ENCODE measurements at regions not wholly inside any gene's neighbourhood (a gene's known extent, or its start where the extent isn't known, plus 50 kb on each side); places are given as distances from the start of the nearest gene placed in this dataset.

DNA sequence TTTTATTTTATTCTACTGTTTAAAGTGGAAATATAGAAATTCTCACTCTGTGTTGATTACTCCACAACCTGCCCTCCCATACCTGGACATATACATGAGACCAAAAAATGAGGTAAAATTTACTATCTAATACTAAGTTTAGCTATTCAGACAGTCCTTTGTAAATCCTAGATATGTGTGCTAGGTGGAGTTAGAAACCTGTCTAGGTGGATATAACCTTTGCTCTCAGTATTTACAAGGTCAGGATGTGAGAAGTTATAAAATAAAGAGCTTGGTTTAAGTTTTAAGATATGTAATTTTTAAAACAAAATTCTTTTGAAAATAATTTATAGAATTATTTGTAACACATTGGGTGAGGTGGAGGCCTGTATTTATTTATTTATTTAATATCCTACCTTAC, 221.5 kb downstream of the PCDH7 start:
- DNase-seq (ENCODE audit: low spot score) = no peak
- H3K4me3 ChIP-seq = no peak overlapping the region
- intact Hi-C loops (cut with DNase I) = no loop called here
- peaks cover 4% of the 10 kb centered on the region for H3K4me1 ChIP-seq (replicated peaks)
- no peak overlapping the region for H3K27ac ChIP-seq
- no peaks in the 10 kb centered on the region for H3K27me3 ChIP-seq (replicated peaks; ENCODE audit: insufficient read depth)
- TF ChIP-seq, protein P1, sequence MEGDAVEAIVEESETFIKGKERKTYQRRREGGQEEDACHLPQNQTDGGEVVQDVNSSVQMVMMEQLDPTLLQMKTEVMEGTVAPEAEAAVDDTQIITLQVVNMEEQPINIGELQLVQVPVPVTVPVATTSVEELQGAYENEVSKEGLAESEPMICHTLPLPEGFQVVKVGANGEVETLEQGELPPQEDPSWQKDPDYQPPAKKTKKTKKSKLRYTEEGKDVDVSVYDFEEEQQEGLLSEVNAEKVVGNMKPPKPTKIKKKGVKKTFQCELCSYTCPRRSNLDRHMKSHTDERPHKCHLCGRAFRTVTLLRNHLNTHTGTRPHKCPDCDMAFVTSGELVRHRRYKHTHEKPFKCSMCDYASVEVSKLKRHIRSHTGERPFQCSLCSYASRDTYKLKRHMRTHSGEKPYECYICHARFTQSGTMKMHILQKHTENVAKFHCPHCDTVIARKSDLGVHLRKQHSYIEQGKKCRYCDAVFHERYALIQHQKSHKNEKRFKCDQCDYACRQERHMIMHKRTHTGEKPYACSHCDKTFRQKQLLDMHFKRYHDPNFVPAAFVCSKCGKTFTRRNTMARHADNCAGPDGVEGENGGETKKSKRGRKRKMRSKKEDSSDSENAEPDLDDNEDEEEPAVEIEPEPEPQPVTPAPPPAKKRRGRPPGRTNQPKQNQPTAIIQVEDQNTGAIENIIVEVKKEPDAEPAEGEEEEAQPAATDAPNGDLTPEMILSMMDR (IDR thresholded peaks at IDR 0.05) = no peak
- TF ChIP-seq POLR2A (IDR thresholded peaks at IDR 0.05) = no peak
- no peak for TF ChIP-seq POLR2AphosphoS5 (IDR thresholded peaks at IDR 0.05)
- no peaks in the 10 kb centered on the region for H3K36me3 ChIP-seq
- no peaks in the 10 kb centered on the region for H3K9me3 ChIP-seq

DNA sequence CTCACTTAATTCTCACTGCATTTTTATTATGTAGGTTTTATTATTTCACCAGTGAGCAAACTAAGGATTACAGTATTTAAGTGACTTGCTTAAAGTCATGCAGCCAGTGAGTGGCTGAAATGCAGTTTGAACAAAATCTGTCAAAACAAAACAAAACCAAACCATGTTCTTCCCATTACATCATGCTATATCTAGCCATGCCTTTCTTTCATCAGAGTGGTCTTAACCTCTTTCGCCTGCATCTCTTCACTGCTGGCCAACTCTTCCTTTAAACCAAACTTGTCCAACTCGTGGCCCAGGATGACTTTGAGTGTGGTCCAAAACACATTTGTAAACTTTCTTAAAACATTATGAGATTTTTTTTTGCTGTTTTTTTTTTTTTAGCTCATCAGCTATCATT, 223.2 kb downstream of the PCDH7 start:
- no peak for DNase-seq (ENCODE audit: low spot score)
- intact Hi-C loops (cut with DNase I) = no loop called here
- Histone ChIP-seq H3K27ac (no peak overlapping the region), H3K4me1 (replicated peaks) (peaks cover 4% of the 10 kb centered on the region), H3K9me3 (no peaks in the 10 kb centered on the region), H3K4me3 (no peak overlapping the region), H3K27me3 (replicated peaks; ENCODE audit: insufficient read depth) (no peaks in the 10 kb centered on the region), H3K36me3 (no peaks in the 10 kb centered on the region)
- no peak for TF ChIP-seq POLR2A (IDR thresholded peaks at IDR 0.05)
- TF ChIP-seq, protein P1 (IDR thresholded peaks at IDR 0.05) = no peak
- TF ChIP-seq POLR2AphosphoS5 (IDR thresholded peaks at IDR 0.05) = no peak
- 45% methylated on average over 2 of the region's 2 CpGs for WGBS

DNA sequence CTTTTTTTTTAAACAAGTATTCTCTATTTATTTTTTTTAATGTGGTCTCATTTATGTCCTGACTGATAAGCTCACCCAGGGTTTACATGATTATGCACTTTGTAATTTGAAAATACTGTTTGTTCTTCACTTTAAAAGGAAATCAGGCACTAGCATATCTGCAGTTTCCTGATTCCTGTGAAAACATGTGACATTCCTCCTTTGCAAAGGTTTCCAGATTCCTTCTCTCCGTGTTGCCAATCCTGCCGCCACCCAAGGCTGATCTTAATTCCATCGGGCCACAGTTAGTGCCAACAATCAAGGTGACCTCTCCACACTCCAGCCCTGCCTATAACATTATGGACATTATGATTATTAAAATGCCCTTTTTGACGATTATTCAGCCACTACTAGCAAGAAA, 225.4 kb downstream of the PCDH7 start:
- Histone ChIP-seq H3K36me3 (no peaks in the 10 kb centered on the region), H3K4me1 (replicated peaks) (no peaks in the 10 kb centered on the region), H3K9me3 (no peaks in the 10 kb centered on the region), H3K27ac (no peak overlapping the region), H3K4me3 (no peak overlapping the region), H3K27me3 (replicated peaks; ENCODE audit: insufficient read depth) (no peaks in the 10 kb centered on the region)
- TF ChIP-seq, protein P1 (IDR thresholded peaks at IDR 0.05) = no peak
- peak; percentile 28 for TF ChIP-seq POLR2AphosphoS5 (IDR thresholded peaks at IDR 0.05)
- intact Hi-C loops (cut with DNase I) = no loop called here
- 54% methylated on average over 4 of the region's 4 CpGs for WGBS
- peak; percentile 21 for DNase-seq (ENCODE audit: low spot score)

DNA sequence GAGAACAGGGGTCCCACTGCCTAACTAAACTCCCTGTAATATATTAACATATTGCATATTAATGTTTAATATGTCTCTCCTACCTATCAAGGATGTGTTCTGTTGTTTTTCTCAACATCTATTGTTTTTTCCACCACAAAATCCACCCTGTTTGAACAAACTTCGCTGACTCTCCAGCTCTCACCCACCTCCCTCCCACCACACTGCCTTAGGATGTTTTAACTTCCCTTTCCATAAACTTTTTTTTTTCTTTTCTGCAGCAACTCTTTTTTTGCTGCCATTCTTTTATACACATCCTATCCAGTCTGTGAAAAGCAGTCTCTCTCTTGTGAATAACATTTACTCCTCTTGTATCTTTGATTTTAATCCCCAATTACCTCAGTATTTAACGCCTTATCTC, 226.1 kb downstream of the PCDH7 start:
- H3K27me3 ChIP-seq (replicated peaks; ENCODE audit: insufficient read depth) = no peaks in the 10 kb centered on the region
- no peak for DNase-seq (ENCODE audit: low spot score)
- WGBS = 79% methylated on average over 2 of the region's 2 CpGs
- intact Hi-C loops (cut with DNase I) = no loop called here
- no peaks in the 10 kb centered on the region for H3K4me1 ChIP-seq (replicated peaks)
- no peaks in the 10 kb centered on the region for H3K9me3 ChIP-seq
- no peak overlapping the region for H3K4me3 ChIP-seq
- TF ChIP-seq, protein P1 (IDR thresholded peaks at IDR 0.05) = no peak
- TF ChIP-seq POLR2AphosphoS5 (IDR thresholded peaks at IDR 0.05) (no peak), POLR2A (IDR thresholded peaks at IDR 0.05) (no peak)
- H3K36me3 ChIP-seq = no peaks in the 10 kb centered on the region
- no peak overlapping the region for H3K27ac ChIP-seq

DNA sequence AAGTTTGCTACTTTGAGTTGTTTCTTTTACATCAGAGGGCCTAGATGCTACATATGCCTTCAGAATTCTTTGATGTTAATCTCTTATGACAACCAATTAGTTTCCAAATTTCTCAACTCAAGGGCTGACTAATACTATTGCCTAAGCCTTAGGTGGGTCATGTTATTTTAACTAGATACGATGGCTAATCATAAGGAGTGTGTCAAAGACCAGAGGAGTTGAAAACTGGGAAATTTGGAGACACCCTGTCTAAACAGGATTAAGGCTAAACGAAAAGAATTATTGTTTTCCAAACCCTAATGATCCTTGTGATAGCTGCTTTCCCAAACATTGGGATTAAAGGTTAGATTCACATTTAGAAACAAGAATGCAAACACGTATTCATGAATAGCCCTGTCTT, 228.5 kb downstream of the PCDH7 start:
- TF ChIP-seq, protein P1 (IDR thresholded peaks at IDR 0.05) = no peak
- no peak for TF ChIP-seq POLR2A (IDR thresholded peaks at IDR 0.05)
- no peak for TF ChIP-seq POLR2AphosphoS5 (IDR thresholded peaks at IDR 0.05)
- no peaks in the 10 kb centered on the region for H3K36me3 ChIP-seq
- H3K9me3 ChIP-seq = no peaks in the 10 kb centered on the region
- 87% methylated on average over 3 of the region's 3 CpGs for WGBS
- no peaks in the 10 kb centered on the region for H3K4me1 ChIP-seq (replicated peaks)
- no peaks in the 10 kb centered on the region for H3K27me3 ChIP-seq (replicated peaks; ENCODE audit: insufficient read depth)
- no peak overlapping the region for H3K27ac ChIP-seq
- no peak for DNase-seq (ENCODE audit: low spot score)
- no peak overlapping the region for H3K4me3 ChIP-seq
- intact Hi-C loops (cut with DNase I) = no loop called here
